GM21529 (cell line): ENCODE measurements at regions not wholly inside any gene's neighbourhood (a gene's known extent, or its start where the extent isn't known, plus 50 kb on each side); places are given as distances from the start of the nearest gene placed in this dataset.

Experiments
- ATAC-seq: cut with Tn5 transposase; IDR thresholded peaks from one replicate; pipeline ENCODE4 v1.9.1; 2021; ENCODE audit not compliant: unreplicated experiment

- ATAC-seq = no peak
These were observed 389.6 kb upstream of the CELF4 start for GRCh38 chr18:37955201-37955600.

- no peak for ATAC-seq
These were observed 388.3 kb upstream of the CELF4 start for GRCh38 chr18:37953876-37954275.

DNA sequence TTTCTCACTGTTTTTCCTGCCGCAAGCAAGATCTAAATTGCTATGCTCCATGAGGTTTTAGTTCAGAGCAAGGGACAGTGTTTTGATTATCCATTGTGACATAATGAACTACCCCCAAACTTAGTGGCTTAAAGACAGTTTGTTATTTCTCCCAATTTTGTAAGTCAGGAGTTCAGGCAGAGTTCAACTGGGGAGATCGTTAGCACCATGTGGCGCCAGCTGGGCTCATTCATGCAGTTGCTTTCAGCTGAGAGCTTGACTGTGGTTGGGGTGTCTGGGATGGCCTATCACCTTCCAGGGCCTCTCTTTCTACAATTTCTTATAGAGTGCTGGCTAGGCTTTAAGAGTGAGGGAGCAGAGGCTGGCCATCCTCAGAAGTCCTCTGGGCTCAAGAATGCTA, 382.9 kb upstream of the CELF4 start:
- ATAC-seq = no peak

DNA sequence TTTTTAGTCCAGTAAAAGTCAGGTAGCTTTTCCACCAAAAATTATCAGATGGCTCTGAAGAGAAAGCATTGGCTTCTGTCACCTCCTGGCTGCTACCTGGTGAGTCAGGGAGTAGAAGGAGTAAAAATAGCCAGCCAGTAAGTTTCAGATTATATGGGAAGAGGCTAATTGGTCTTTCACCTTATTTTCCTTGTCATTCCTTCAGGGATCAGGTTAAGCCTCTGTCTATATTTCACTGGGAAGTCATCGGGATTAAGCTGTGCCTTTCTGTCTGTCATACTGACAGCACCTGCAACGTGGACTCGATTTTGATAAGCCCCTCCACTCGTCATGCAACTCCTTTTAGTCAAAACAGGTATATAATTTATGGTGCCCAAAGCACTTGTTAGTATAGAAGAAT, 380.7 kb upstream of the CELF4 start:
- no peak for ATAC-seq

- ATAC-seq = no peak
These were observed 379.2 kb upstream of the CELF4 start for GRCh38 chr18:37944700-37945270.

DNA sequence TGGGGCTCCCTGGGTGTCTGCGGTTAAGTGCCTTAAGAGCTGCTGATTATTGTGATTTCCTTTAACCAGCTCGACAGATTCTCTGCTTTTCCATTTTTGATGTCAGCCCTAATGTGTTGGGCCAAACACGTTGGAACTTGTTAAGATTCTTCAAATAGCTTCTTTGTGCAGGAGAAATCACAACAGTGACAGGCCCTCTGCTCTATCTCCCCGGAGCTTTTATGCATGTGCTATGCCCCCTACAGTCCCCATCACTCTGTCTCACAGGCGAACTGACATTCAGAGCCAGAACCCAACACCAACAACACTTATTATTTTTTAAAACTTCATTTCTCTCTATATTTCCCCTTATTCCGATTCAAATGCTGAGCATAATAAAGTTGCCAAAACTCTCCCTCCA, 371.7 kb upstream of the CELF4 start:
- ATAC-seq = no peak

GRCh38 chr18:37935086-37935485, 369.5 kb upstream of the CELF4 start:
- no peak for ATAC-seq

DNA sequence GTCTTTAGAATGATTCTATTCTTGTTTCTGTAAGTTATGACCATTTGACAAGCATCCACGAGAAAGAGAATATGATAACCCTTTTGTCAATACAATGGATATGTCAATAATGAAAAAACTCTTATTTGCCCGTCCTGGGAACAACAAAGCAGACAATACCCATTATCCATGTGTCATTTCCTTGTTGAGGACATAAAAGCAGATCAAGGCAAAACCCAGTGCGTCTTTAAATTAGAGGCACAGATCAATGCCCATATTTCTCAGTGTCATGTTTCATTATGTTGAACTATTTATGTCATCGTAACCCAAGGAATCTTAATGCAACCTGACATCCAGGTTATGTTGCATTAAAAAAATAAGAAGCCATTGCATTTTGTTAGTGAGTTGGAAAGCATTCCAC, 365.0 kb upstream of the CELF4 start:
- ATAC-seq = no peak

- no peak for ATAC-seq
These were observed 356.6 kb upstream of the CELF4 start for GRCh38 chr18:37922162-37922561.

- no peak for ATAC-seq
These were observed 355.3 kb upstream of the CELF4 start for GRCh38 chr18:37920865-37921264.

- ATAC-seq = no peak
These were observed 347.5 kb upstream of the CELF4 start for GRCh38 chr18:37913051-37913450.

DNA sequence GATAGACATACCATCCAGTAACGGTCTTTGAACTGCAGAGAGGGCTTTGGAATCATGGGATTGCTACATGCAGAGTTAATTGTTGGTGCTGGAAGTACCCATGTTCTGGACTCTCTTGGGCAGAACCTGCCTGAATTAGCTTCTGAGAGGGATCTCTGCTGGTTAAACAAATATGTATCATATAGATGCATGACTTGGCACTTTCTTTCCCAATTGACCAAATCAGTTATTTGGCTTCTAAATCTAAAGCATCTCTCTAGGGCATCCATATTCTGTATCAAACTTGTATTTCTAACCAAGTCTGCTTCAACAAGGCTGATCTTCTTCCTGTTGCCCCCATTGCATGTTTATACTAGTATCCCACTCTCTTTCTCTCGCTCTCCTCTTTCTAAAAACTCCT, 336.7 kb upstream of the CELF4 start:
- ATAC-seq = no peak

DNA sequence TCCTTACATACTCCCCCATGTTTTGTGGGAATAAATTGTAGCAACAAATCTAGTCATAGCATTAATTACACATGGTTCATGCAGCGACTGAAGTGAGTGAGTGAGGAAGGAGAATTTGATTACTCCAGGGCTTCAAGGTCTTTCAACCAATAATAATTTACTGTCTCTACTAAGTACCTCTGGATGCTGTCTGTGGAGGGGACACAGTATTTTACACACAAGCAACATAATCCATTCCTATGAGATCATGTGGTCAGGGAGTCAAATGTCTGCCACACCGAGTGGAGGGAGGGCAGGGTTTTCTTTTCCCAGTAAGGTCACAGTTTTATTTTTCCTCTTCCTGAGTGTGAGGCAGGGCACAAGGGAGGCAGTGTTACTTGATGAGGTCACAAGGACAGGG, 334.7 kb upstream of the CELF4 start:
- ATAC-seq = no peak

- ATAC-seq = no peak
These were observed 324.4 kb upstream of the CELF4 start for GRCh38 chr18:37889963-37890362.

DNA sequence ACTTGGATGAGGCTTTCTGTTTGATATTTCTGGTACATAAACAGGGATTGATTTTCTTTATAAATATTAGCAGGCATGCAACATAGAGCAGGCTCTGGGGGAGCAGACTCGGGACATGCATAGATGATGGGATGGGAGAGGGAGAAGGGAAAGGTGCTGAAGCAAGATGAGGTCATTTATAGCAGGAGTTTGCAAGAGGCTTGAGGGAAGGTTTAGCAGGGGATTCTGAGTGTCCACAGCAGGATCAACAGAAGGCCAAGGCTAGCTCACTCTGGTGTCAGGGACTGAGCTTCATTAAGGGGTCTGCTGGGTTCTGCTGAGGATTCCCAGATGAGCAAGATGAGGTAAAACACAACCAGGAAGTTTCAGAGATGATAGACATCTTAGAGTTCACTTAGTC, 309.1 kb upstream of the CELF4 start:
- no peak for ATAC-seq

DNA sequence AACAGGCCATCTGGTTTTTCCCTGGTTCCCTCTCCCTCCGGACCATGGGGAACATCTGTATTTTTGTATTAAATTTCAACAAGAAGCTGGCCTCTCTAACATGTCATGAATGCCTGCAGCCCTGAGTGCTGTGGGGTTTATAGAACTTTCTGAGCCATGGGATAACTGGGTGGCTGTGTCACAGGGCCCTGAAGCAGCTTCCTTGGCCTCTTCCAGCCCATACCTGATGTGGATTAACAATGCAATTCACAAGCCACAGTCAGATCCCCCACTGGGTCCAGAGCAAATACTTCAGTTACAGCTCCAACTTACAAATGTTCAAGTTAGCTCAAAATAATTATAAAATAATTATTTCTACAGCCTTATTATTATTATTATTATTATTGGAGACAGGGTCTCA, 307.8 kb upstream of the CELF4 start:
- ATAC-seq = no peak

DNA sequence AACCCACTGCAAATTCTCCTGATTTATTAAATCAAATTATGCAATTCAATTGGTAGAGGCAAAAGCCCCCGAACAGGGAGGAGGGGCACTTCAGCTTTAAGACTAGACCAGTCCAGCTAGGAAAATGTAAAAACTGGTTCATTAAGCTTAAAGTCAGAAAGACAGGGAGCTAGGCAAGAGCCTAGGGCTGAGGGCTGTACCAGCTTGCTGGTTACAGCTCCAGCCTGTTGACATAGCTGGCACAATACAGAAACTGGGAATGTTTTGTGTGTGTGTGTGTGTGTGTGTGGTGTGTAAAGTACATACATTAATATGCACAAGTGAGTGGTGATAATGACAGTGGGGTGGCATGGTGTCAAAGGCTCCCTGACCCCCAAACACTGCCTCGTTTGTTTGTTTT, 307.0 kb upstream of the CELF4 start:
- no peak for ATAC-seq

GRCh38 chr18:37871561-37871960, 306.0 kb upstream of the CELF4 start:
- no peak for ATAC-seq

- ATAC-seq = no peak
These were observed 303.5 kb upstream of the CELF4 start for GRCh38 chr18:37869051-37869450.

DNA sequence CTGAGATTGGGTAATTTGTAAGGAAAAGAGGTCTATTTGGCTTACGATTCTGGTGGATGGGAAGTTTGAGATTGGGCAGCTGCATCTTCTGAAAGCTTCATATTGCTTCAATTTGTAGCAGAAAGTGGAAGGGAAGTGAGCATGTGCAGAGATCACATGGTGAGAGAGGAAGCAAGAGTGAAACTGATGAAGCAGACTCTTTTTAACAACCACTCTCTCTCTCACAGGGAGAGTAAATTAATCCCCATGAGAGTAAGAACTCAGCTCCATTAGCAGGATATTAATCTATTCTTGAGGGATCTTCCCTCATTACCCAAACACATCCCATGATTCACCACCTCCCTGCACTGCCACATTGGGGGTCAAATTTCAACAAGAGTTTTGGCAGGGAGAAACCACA, 298.5 kb upstream of the CELF4 start:
- ATAC-seq = no peak

- ATAC-seq = no peak
These were observed 296.4 kb upstream of the CELF4 start for GRCh38 chr18:37861981-37862380.

- no peak for ATAC-seq
These were observed 288.8 kb upstream of the CELF4 start for GRCh38 chr18:37854396-37854795.

DNA sequence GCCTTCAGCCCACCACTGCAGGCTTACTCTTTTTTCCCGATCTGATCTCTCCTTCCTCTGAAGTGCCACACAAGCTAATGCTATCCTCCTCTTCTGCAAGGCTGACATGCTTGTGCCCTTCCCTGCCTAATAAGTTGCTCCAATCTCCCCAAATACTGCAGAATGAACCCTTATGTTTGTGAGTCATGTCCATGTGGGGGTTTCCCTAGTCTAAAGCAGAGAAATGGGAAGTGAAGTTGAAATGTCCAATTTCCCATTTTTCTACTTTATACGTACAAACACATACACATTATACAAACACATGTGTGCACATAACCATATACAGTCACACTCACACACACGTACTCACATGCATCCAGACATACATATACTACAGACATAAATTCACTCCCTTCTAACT, 288.1 kb upstream of the CELF4 start:
- ATAC-seq = no peak

- no peak for ATAC-seq
These were observed 286.9 kb upstream of the CELF4 start for GRCh38 chr18:37852464-37852863.
